ENCODE measurements at regions not wholly inside any gene's neighbourhood (a gene's known extent, or its start where the extent isn't known, plus 50 kb on each side); places are given as distances from the start of the nearest gene placed in this dataset.

- TF ChIP-seq ESRRG (CRISPR knock-in tag; IDR thresholded peaks at IDR 0.05): no peak
Measured at GRCh38 chr1:30267856-30268255, 455.5 kb downstream of the MATN1 start (continued).

GRCh38 chr1:30267046-30267445, 456.3 kb downstream of the MATN1 start:
- TF ChIP-seq RARB (CRISPR knock-in tag; IDR thresholded peaks at IDR 0.05): no peak
- no peak for TF ChIP-seq SNAI2 (CRISPR knock-in tag; IDR thresholded peaks at IDR 0.05)
- TF ChIP-seq ZFP30 (CRISPR knock-in tag; IDR thresholded peaks at IDR 0.05): no peak
- TF ChIP-seq TSHZ2 (CRISPR knock-in tag; IDR thresholded peaks at IDR 0.05): no peak
- no peak for TF ChIP-seq CSRNP3 (CRISPR knock-in tag; IDR thresholded peaks at IDR 0.05)
- no peak for TF ChIP-seq ZNF70 (CRISPR knock-in tag; IDR thresholded peaks at IDR 0.05)
- TF ChIP-seq ISL1 (CRISPR knock-in tag; IDR thresholded peaks at IDR 0.05): no peak
- no peak for TF ChIP-seq CREB5 (CRISPR knock-in tag; IDR thresholded peaks at IDR 0.05; ENCODE audit: low read depth)
- TF ChIP-seq TCF4 (CRISPR knock-in tag; IDR thresholded peaks at IDR 0.05; ENCODE audit: borderline replicate concordance): no peak
- TF ChIP-seq GLIS3 (CRISPR knock-in tag; IDR thresholded peaks at IDR 0.05): no peak
- TF ChIP-seq OSR1 (CRISPR knock-in tag; IDR thresholded peaks at IDR 0.05): no peak
- no peak for TF ChIP-seq PATZ1 (CRISPR knock-in tag; IDR thresholded peaks at IDR 0.05; ENCODE audit: borderline replicate concordance)
- TF ChIP-seq POU6F1 (CRISPR knock-in tag; IDR thresholded peaks at IDR 0.05; ENCODE audit: borderline replicate concordance, low read depth): no peak
- no peak for TF ChIP-seq TOX (CRISPR knock-in tag; IDR thresholded peaks at IDR 0.05; ENCODE audit: borderline replicate concordance)
- no peak for TF ChIP-seq CSDC2 (CRISPR knock-in tag; IDR thresholded peaks at IDR 0.05)
- no peak for TF ChIP-seq ESRRG (CRISPR knock-in tag; IDR thresholded peaks at IDR 0.05)
- no peak for TF ChIP-seq ZNF565 (CRISPR knock-in tag; conservative IDR thresholded peaks at IDR 0.05; ENCODE audit: low read depth)
- TF ChIP-seq ZC3H10 (CRISPR knock-in tag; IDR thresholded peaks at IDR 0.05): no peak
- no peak for TF ChIP-seq BACH2 (CRISPR knock-in tag; IDR thresholded peaks at IDR 0.05; ENCODE audit: borderline replicate concordance)
- no peak for TF ChIP-seq ZFP3 (CRISPR knock-in tag; IDR thresholded peaks at IDR 0.05)
- no peak for ATAC-seq

GRCh38 chr1:30265127-30266070, 458.0 kb downstream of the MATN1 start:
- ATAC-seq: no peak
- TF ChIP-seq CREB5 (CRISPR knock-in tag; IDR thresholded peaks at IDR 0.05; ENCODE audit: low read depth) (no peak), POU6F1 (CRISPR knock-in tag; IDR thresholded peaks at IDR 0.05; ENCODE audit: borderline replicate concordance, low read depth) (no peak), CSDC2 (CRISPR knock-in tag; IDR thresholded peaks at IDR 0.05) (no peak), ISL1 (CRISPR knock-in tag; IDR thresholded peaks at IDR 0.05) (no peak), ZNF565 (CRISPR knock-in tag; conservative IDR thresholded peaks at IDR 0.05; ENCODE audit: low read depth) (no peak), TOX (CRISPR knock-in tag; IDR thresholded peaks at IDR 0.05; ENCODE audit: borderline replicate concordance) (no peak), TCF4 (CRISPR knock-in tag; IDR thresholded peaks at IDR 0.05; ENCODE audit: borderline replicate concordance) (no peak), SNAI2 (CRISPR knock-in tag; IDR thresholded peaks at IDR 0.05) (no peak), PPARA (CRISPR knock-in tag; IDR thresholded peaks at IDR 0.05; ENCODE audit: borderline replicate concordance) (no peak), TSHZ2 (CRISPR knock-in tag; IDR thresholded peaks at IDR 0.05) (no peak)
